ENCODE measurements at regions not wholly inside any gene's neighbourhood (a gene's known extent, or its start where the extent isn't known, plus 50 kb on each side); places are given as distances from the start of the nearest gene placed in this dataset.
A peak's percentile ranks its signal among the peaks of the same experiment; 100 is the strongest.
"Not testable (repeated sequence)": the region's sequence is repeated elsewhere in the genome, so short reads cannot be mapped to it uniquely, and the experiment has no call there.

GRCh38 chr4:23425570-23425969 is 464.3 kb downstream of the PPARGC1A start:
- TF ChIP-seq CTCF (IDR thresholded peaks at IDR 0.05; ENCODE audit: low read depth, low read length, missing control alignments), result no peak
- DNase-seq (ENCODE audit: low read depth), result no peak
- in situ Hi-C loops (cut with HindIII; ENCODE audit: low sequenced_read_pairs), result no loop called here
- no peak overlapping the region for H3K4me3 ChIP-seq (ENCODE audit: low read depth, low read length)

GRCh38 chr4:23423540-23423939 is 466.3 kb downstream of the PPARGC1A start:
- no peak for DNase-seq (ENCODE audit: low read depth)

GRCh38 chr4:23422878-23423277 is 467.0 kb downstream of the PPARGC1A start:
- in situ Hi-C loops (cut with HindIII; ENCODE audit: low sequenced_read_pairs), result no loop called here
- DNase-seq (ENCODE audit: low read depth), result no peak
- no peak for TF ChIP-seq CTCF (IDR thresholded peaks at IDR 0.05; ENCODE audit: low read depth, low read length, missing control alignments)
- no peak overlapping the region for H3K4me3 ChIP-seq (ENCODE audit: low read depth, low read length)

More at GRCh38 chr4:23423540-23423939, 466.3 kb downstream of the PPARGC1A start:
- no peak for TF ChIP-seq CTCF (IDR thresholded peaks at IDR 0.05; ENCODE audit: low read depth, low read length, missing control alignments)
- in situ Hi-C loops (cut with HindIII; ENCODE audit: low sequenced_read_pairs), result no loop called here
- H3K4me3 ChIP-seq (ENCODE audit: low read depth, low read length), result no peak overlapping the region

- DNase-seq (ENCODE audit: low read depth), result no peak
- TF ChIP-seq CTCF (IDR thresholded peaks at IDR 0.05; ENCODE audit: low read depth, low read length, missing control alignments), result no peak
- in situ Hi-C loops (cut with HindIII; ENCODE audit: low sequenced_read_pairs), result no loop called here
- no peak overlapping the region for H3K4me3 ChIP-seq (ENCODE audit: low read depth, low read length)
These were observed 476.2 kb downstream of the PPARGC1A start for GRCh38 chr4:23413631-23414030.

- TF ChIP-seq CTCF (IDR thresholded peaks at IDR 0.05; ENCODE audit: low read depth, low read length, missing control alignments), result no peak
- DNase-seq (ENCODE audit: low read depth), result no peak
- H3K4me3 ChIP-seq (ENCODE audit: low read depth, low read length), result no peak overlapping the region
- in situ Hi-C loops (cut with HindIII; ENCODE audit: low sequenced_read_pairs), result no loop called here
These were observed 477.1 kb downstream of the PPARGC1A start for GRCh38 chr4:23412701-23413100.

- in situ Hi-C loops (cut with HindIII; ENCODE audit: low sequenced_read_pairs); H3K4me3 ChIP-seq (ENCODE audit: low read depth, low read length); DNase-seq (ENCODE audit: low read depth): not testable (repeated sequence)
These were observed 480.9 kb downstream of the PPARGC1A start for GRCh38 chr4:23408913-23409312.

- H3K4me3 ChIP-seq (ENCODE audit: low read depth, low read length), result no peak overlapping the region
- in situ Hi-C loops (cut with HindIII; ENCODE audit: low sequenced_read_pairs), result no loop called here
- TF ChIP-seq CTCF (IDR thresholded peaks at IDR 0.05; ENCODE audit: low read depth, low read length, missing control alignments), result no peak
- DNase-seq (ENCODE audit: low read depth), result peak; percentile 16
These were observed 488.3 kb downstream of the PPARGC1A start for GRCh38 chr4:23401572-23401971.

Data from astrocyte of the cerebellum (primary cell).